Heart right ventricle (tissue), 16 donors: ENCODE measurements at regions not wholly inside any gene's neighbourhood (a gene's known extent, or its start where the extent isn't known, plus 50 kb on each side); places are given as distances from the start of the nearest gene placed in this dataset.

Source experiments
- ATAC-seq, 8 donors: fragments of 200-7000 bp; cut with Tn5 transposase; one replicate each; pipeline ENCODE4 v1.9.1; 2020; ENCODE audit warnings: mild to moderate bottlenecking in 8 of 8, moderate library complexity in 8 of 8, moderate number of reproducible peaks in 1 of 8
- DNase-seq, 2 donors: peaks; one replicate each; pipeline ENCODE4 v3.0.0-alpha.2; 2020
- H3K27ac ChIP-seq, 10 donors: fragments of 200-600 bp; sonication (generic) in 2 of 10; one replicate each; pipeline versions ENCODE4 v1.5.0 to v1.8.0; 2020 to 2022; ENCODE audit warnings: mild to moderate bottlenecking in 3 of 10
- H3K27me3 ChIP-seq, 7 donors: fragments of 200-600 bp; one replicate each; pipeline ENCODE4 v1.8.0; 2021 to 2022; ENCODE audit warnings: mild to moderate bottlenecking in 2 of 7
- H3K36me3 ChIP-seq, 9 donors: fragments of 200-600 bp; sonication (generic) in 1 of 9; one replicate each; pipeline versions ENCODE4 v1.5.0 to v1.8.0; 2020 to 2022; ENCODE audit warnings: mild to moderate bottlenecking in 2 of 9
- H3K4me1 ChIP-seq, 9 donors: fragments of 200-600 bp; sonication (generic) in 1 of 9; one replicate each; pipeline versions ENCODE4 v1.5.0 to v1.8.0; 2020 to 2022; ENCODE audit warnings: mild to moderate bottlenecking in 4 of 9
- H3K4me3 ChIP-seq, 10 donors: fragments of 200-600 bp; sonication (generic) in 2 of 10; one replicate each; pipeline versions ENCODE4 v1.5.0 to v1.8.0; 2020 to 2022; ENCODE audit warnings: mild to moderate bottlenecking in 7 of 10, moderate library complexity in 2 of 10
- H3K9me3 ChIP-seq, 11 donors: fragments of 200-600 bp in 10 of 11; sonication (generic) in 2 of 11; one replicate each; pipeline versions ENCODE4 v1.5.0 to v1.8.0; 2013 to 2022; ENCODE audit warnings: mild to moderate bottlenecking in 2 of 11, control low read depth in 1 of 11, moderate library complexity in 1 of 11
- WGBS, 2 donors: extraction: QIAGEN DNeasy Blood & Tissue Kit; methylation state at CpG; one replicate each; pipeline ENCODE4 v1.1.7; 2013; ENCODE audit warnings: inconsistent platforms in 1 of 2; 5-methylcytosine and 5-hydroxymethylcytosine counted together
- intact Hi-C, 10 donors: fragments of 100-400 bp; cut with DNase I; formaldehyde crosslinking; loops; one replicate each; pipeline versions ENCODE4 v1.11.1 to v1.14.2; 2022
- TF ChIP-seq, protein P1 (sequence below), 9 donors: fragments of 200-600 bp; sonication (generic) in 2 of 9; IDR thresholded peaks; one replicate each; pipeline versions ENCODE4 v1.5.0 to v1.8.0; 2021 to 2022; ENCODE audit warnings: antibody characterized with exemption in 9 of 9, mild to moderate bottlenecking in 5 of 9, moderate library complexity in 1 of 9
- donor health status: Arrhythmogenic right ventricular cardiomyopathy.
- donor health status: ischemic (EF 13 %, LVEDD 7.1; RV severe dilation, severe dysfunction).
- donor health status: healthy with polysubstance abuse.
- donor health status: DM: no; HTN: yes; CAD: no.
- donor health status: DM: no; HTN: no; CAD: no.
- donor health status: ischemic (EF 25% LVEDD 6.9; RV normal size, moderate dysfunction).
- donor health status: ischemic (EF 25% LVEDD 5.7; RV mildly dilated, moderate dysfunction).
- donor health status: healthy.
- donor health status: DM: yes; HTN: yes; CAD: no.
- donor health status: Ischemic cardiomyopathy.
- donor health status: ischemic (EF 35%, LVEDD 5.7; RV mildly dilated, moderate dysfunction).
- donor health status: nonischemic (EF 11% LVEDD 7.7; RV severe dilation, severe dysfunction).
- donor health status: DM: yes; HTN: yes; CAD: no.
- donor health status: PGD.
- donor health status: ischemic (EF 29% LVEDD 5.4; RV normal size, mild dysfunction).
- donor health status: nonischemic (EF 23%, LVEDD 6.1; RV moderate dilation, normal function).

DNA sequence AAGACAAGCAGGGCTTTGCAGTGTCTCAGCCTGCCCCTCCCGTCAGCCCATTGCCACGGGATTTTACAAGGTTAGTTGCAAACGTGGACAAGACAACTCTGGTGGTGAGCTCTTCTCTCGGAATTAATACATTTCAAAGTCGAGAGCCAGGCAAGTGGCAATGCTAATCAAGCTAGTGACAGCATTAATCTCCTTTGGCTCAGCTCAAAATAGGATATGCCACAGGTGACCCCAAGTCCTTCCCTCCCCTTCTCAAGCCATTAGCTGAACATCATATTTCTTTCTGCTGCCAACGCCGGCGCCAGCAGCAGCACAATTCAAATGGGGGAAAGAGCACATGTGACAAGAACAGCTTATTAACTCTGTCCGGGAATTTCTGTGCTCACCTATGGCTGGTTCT is 190.1 kb downstream of the ATPSCKMT start:
- DNase-seq, result no peak
- ATAC-seq, result no peak

DNA sequence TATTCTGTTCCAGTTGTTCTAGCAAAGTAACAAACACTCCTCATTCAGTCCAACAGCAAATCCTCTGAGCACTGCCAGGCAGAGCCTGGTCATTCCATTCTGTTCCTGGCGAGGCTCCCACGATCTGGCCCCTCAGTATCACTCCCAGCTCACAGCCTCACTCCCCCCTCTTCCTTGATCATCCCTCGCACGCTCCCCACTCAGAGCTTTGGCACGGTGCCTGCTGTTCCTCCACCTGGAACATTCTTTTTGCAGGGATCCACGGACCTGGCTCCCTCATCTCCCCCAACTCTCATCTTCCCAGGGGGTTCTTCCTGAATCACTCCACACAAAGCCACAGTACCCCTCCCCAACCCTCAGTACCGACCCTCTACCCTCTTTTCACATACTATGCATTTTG is 192.3 kb downstream of the ATPSCKMT start:
- DNase-seq (no peak), ATAC-seq (no peak)
- H3K4me3 ChIP-seq, result no peak overlapping the region
- H3K4me1 ChIP-seq, result no peaks in the 10 kb centered on the region
- intact Hi-C loops, result no loop called here
- peaks cover 0 to 13% (median 5%) of the 10 kb centered on the region in 11 donors for H3K9me3 ChIP-seq
- no peaks in the 10 kb centered on the region for H3K36me3 ChIP-seq
- peaks cover 0 to 8% (median 0%) of the 10 kb centered on the region in 7 donors for H3K27me3 ChIP-seq
- no peak overlapping the region for H3K27ac ChIP-seq
- TF ChIP-seq, protein P1, sequence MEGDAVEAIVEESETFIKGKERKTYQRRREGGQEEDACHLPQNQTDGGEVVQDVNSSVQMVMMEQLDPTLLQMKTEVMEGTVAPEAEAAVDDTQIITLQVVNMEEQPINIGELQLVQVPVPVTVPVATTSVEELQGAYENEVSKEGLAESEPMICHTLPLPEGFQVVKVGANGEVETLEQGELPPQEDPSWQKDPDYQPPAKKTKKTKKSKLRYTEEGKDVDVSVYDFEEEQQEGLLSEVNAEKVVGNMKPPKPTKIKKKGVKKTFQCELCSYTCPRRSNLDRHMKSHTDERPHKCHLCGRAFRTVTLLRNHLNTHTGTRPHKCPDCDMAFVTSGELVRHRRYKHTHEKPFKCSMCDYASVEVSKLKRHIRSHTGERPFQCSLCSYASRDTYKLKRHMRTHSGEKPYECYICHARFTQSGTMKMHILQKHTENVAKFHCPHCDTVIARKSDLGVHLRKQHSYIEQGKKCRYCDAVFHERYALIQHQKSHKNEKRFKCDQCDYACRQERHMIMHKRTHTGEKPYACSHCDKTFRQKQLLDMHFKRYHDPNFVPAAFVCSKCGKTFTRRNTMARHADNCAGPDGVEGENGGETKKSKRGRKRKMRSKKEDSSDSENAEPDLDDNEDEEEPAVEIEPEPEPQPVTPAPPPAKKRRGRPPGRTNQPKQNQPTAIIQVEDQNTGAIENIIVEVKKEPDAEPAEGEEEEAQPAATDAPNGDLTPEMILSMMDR (IDR thresholded peaks at IDR 0.05), result no peak
- 47 to 49% methylated on average over 7 of the region's 7 CpGs for WGBS, 2 donors

More for the DNA sequence above, 190.1 kb downstream of the ATPSCKMT start:
- Histone ChIP-seq H3K27ac (no peak overlapping the region), H3K27me3 (peaks cover 0 to 8% (median 0%) of the 10 kb centered on the region in 7 donors), H3K4me3 (no peak overlapping the region), H3K4me1 (no peaks in the 10 kb centered on the region), H3K36me3 (no peaks in the 10 kb centered on the region), H3K9me3 (no peaks in the 10 kb centered on the region)
- 74 to 78% methylated on average over 9 of the region's 9 CpGs for WGBS, 2 donors
- intact Hi-C loops, result no loop called here
- TF ChIP-seq, protein P1 (IDR thresholded peaks at IDR 0.05), result no peak

DNA sequence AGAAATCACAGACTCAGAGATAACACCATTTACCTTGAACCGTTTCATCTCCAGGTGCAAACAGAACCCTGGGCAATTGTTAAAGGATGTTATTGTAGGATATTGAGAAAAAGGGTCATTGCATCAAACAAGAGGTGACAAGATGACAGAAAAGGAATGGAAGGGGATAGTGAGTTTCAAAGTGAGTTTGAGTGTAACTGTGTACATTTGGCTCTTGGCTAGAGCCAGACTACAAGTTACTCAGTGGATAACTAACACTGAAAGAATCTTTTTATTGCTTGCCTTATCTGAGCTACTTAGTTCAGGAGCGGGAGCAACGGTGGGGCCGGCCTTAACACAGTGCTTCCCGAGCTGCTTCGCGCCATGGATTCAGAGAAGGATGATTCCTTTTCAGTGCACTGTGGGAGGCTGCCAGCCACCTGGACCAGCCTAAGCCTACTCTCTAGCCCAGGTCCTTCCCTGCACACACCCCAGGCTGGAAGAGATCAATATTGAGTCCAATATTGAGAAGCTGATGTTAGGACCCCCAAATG is 193.4 kb downstream of the ATPSCKMT start:
- peaks cover 0 to 8% (median 0%) of the 10 kb centered on the region in 7 donors for H3K27me3 ChIP-seq
- no peak overlapping the region for H3K4me3 ChIP-seq
- H3K27ac ChIP-seq, result no peak overlapping the region
- TF ChIP-seq, protein P1 (IDR thresholded peaks at IDR 0.05), result no peak
- no peak for ATAC-seq
- no peaks in the 10 kb centered on the region for H3K4me1 ChIP-seq
- H3K36me3 ChIP-seq, result no peaks in the 10 kb centered on the region
- H3K9me3 ChIP-seq, result peaks cover 0 to 24% (median 14%) of the 10 kb centered on the region in 11 donors
- 80 to 83% methylated on average over 7 of the region's 7 CpGs for WGBS, 2 donors
- intact Hi-C loops, result no loop called here
- no peak for DNase-seq

DNA sequence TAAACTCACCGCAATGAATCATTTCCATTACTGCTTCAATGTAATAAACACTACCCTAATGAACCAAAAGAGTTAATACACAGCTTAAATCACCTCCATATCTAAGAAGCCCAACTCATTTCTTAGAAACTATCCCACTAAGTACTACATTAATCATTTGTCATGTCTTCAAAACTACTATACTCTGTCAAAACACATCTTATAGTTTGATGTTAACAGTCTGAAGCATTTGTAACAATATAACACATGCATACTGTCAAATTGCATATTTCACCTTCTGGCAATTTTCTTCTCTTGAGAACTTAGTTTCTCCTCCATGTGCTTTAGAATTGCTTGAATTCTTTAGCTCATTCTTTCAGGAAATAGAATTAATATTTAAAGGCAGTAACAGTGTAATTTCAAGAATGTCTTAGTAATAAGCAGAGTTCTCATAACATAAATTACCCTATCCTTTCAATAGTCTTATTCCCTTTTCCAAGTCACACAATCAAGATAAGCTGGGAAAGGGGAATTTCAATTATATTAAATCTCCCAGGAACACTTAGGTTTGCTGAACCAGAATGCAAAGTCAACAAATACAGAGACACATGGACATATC is 199.7 kb downstream of the ATPSCKMT start:
- DNase-seq (no peak), ATAC-seq (no peak)
- TF ChIP-seq, protein P1 (IDR thresholded peaks at IDR 0.05), result no peak
- intact Hi-C loops, result no loop called here
- Histone ChIP-seq H3K4me3 (no peak overlapping the region), H3K9me3 (peaks cover 0 to 31% (median 14%) of the 10 kb centered on the region in 11 donors), H3K27ac (no peak overlapping the region), H3K27me3 (no peaks in the 10 kb centered on the region), H3K4me1 (no peaks in the 10 kb centered on the region), H3K36me3 (no peaks in the 10 kb centered on the region)
- WGBS, 2 donors, result 83 to 94% methylated on average over 1 of the region's 1 CpG
